Prostate gland (tissue), 2 donors: ENCODE measurements at regions not wholly inside any gene's neighbourhood (a gene's known extent, or its start where the extent isn't known, plus 50 kb on each side); places are given as distances from the start of the nearest gene placed in this dataset.

Experiments used
- CTCF ChIP-seq, 4 experiments: fragments of 200-600 bp in 2 of 4; fragments of 450-650 bp in 2 of 4; sonication (generic) in 2 of 4; IDR thresholded peaks; 1 replicate in 3 of 4; 2 replicates in 1 of 4; pipeline ENCODE4 v1.5.1; 2016 to 2019; ENCODE audit warnings: antibody characterized with exemption in 4 of 4, mild to moderate bottlenecking in 2 of 4, moderate library complexity in 2 of 4
- POLR2A ChIP-seq: fragments of 450-650 bp; IDR thresholded peaks from one replicate; pipeline ENCODE4 v1.6.1; 2016; ENCODE audit warnings: antibody characterized with exemption, mild to moderate bottlenecking
- POLR2AphosphoS5 ChIP-seq: sonication (generic); formaldehyde crosslinking; IDR thresholded peaks from one replicate; pipeline ENCODE4 v1.6.1; 2017; ENCODE audit warnings: antibody characterized with exemption

- TF ChIP-seq CTCF (IDR thresholded peaks at IDR 0.05), result no peak
- no peak for TF ChIP-seq POLR2A
- TF ChIP-seq POLR2AphosphoS5, result no peak
These were observed 337.1 kb upstream of the SGCD start for GRCh38 chr5:155989879-155990278.
